ENCODE measurements at regions not wholly inside any gene's neighbourhood (a gene's known extent, or its start where the extent isn't known, plus 50 kb on each side); places are given as distances from the start of the nearest gene placed in this dataset.
"Not testable (repeated sequence)": the region's sequence is repeated elsewhere in the genome, so short reads cannot be mapped to it uniquely, and the experiment has no call there.

DNA sequence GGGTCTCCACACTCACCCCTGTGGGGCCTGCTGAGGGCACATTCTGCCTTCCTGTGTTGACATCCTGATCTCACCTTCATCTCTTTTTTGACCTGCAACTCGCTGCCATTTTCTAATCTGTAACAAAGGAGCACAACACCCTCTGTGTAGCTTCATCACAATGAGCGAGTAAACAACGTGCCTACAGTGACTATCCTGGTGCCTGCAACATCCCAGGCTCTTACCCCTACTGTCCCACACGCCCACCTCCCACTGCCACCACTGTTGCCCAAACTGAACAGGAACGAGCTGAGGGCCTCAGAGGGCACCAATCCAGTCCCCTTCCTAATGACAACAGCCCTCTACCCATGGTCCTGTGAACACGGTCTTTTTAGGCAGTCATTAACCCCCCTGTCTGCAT is 102.2 kb upstream of the GJB6 start:
- H3K4me1 ChIP-seq (replicated peaks in 1 of 2): peaks cover 0 to 3% of the 10 kb centered on the region in 2 donors
- H3K4me3 ChIP-seq: no peak overlapping the region
- no peak for ATAC-seq (replicated peaks in 6 of 8)
- no peak overlapping the region for H3K27ac ChIP-seq
- in situ Hi-C loops (cut with MboI; ENCODE audit: low pct_unique_long_range_greater_than_20kb in 2 of 9, low sequenced_read_pairs in 9 of 9, unreplicated experiment in 9 of 9): no loop called here
- 20 to 100% (median 89%) methylated on average over 1 to 4 of the region's 6 CpGs; no CpG with 5 or more reads in 2 of the 10 experiments for whole genome bisulfite sequencing, 10 experiments

- H3K4me3 ChIP-seq: no peak overlapping the region
- peak in 3 of 8 experiments; percentile 60 to 95 (median 78) for ATAC-seq (replicated peaks in 6 of 8)
- 0 to 70% (median 33%) methylated on average over 1 to 7 of the region's 7 CpGs; no CpG with 5 or more reads in 2 of the 10 experiments for WGBS, 10 experiments
- peaks cover 0 to 3% of the 10 kb centered on the region in 2 donors for H3K4me1 ChIP-seq (replicated peaks in 1 of 2)
- in situ Hi-C loops (cut with MboI; ENCODE audit: low pct_unique_long_range_greater_than_20kb in 2 of 9, low sequenced_read_pairs in 9 of 9, unreplicated experiment in 9 of 9): no loop called here
- no peak overlapping the region for H3K27ac ChIP-seq
These were observed 100.4 kb upstream of the GJB6 start for GRCh38 chr13:20332361-20333096.

DNA sequence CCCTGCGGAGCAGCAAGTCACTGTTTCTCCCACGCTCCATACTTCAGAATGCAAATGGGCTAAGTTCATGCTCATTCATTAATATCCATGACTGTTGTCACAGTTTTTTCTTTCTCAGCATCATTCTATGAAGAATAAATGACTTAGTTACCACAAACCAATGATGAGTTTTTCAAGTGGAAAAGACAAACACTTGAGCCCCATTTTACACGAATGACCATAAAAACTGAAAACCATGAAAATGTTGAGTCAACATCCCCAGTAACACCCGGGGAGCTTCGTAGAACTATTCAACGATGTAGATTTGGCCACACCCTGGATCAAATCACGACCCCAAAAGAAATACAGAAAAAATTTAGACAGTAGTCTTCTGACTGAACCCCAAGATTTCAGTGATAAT is 99.8 kb upstream of the GJB6 start:
- in situ Hi-C loops (cut with MboI; ENCODE audit: low pct_unique_long_range_greater_than_20kb in 2 of 9, low sequenced_read_pairs in 9 of 9, unreplicated experiment in 9 of 9): no loop called here
- H3K4me1 ChIP-seq (replicated peaks in 1 of 2): peaks cover 0 to 3% of the 10 kb centered on the region in 2 donors
- ATAC-seq (replicated peaks in 6 of 8): peak in 1 of 8 experiments; percentile 41
- H3K27ac ChIP-seq: no peak overlapping the region
- H3K4me3 ChIP-seq: no peak overlapping the region
- 34 to 89% (median 67%) methylated on average over 2 to 7 of the region's 7 CpGs for WGBS, 10 experiments

DNA sequence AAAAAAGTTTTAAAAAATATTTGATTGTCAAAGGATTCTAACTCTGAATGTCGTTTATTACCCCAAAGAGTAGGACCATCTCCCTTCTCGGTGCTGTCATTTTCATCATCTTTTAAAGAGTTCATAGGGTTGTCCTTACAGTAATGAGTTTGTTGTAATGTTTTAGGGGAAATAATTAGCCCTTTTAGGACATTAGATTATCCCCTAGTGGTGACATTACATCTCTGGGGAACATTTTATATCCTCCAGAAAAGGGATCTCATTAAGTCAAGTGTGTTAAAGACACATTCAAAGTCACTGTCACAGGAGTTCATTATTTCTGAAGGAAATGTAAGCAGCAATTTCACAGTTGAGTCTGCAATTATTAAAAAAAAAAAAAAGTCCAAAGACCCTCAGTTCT is 99.3 kb upstream of the GJB6 start:
- in situ Hi-C loops (cut with MboI; ENCODE audit: low pct_unique_long_range_greater_than_20kb in 2 of 9, low sequenced_read_pairs in 9 of 9, unreplicated experiment in 9 of 9): no loop called here
- WGBS, 10 experiments: 0 to 100% (median 64%) methylated on average over 1 to 2 of the region's 2 CpGs; no CpG with 5 or more reads in 4 of the 10 experiments
- Histone ChIP-seq H3K4me3 (no peak overlapping the region), H3K27ac (no peak overlapping the region), H3K4me1 (replicated peaks in 1 of 2) (peaks cover 0 to 3% of the 10 kb centered on the region in 2 donors)
- no peak for ATAC-seq (replicated peaks in 6 of 8)

GRCh38 chr13:20326809-20327208 is 94.7 kb upstream of the GJB6 start:
- no peak overlapping the region for H3K27ac ChIP-seq
- WGBS, 10 experiments: 58 to 100% (median 71%) methylated on average over 1 to 2 of the region's 3 CpGs; no CpG with 5 or more reads in 5 of the 10 experiments
- in situ Hi-C loops (cut with MboI; ENCODE audit: low pct_unique_long_range_greater_than_20kb in 2 of 9, low sequenced_read_pairs in 9 of 9, unreplicated experiment in 9 of 9): no loop called here
- no peaks in the 10 kb centered on the region for H3K4me1 ChIP-seq (replicated peaks in 1 of 2)
- ATAC-seq (replicated peaks in 6 of 8): no peak
- no peak overlapping the region for H3K4me3 ChIP-seq

DNA sequence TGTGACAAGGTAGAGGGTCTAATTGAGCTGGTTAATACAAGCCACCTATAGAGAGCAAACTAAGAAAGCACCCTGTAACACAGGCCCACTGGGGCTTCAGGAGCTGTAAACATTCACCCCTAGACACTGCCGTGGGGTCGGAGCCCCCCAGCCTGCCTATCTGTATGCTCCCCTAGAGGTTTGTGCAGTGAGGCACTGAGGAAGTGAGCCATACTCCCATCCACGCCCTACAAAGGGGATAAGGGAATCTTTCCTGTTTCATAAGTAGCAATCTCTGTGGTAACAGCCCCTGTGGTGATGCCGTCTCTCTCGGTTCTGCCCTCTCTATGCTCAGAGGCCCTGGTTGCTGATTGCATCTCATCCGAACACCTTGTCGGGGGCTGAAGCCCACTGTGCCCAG is 94.2 kb upstream of the GJB6 start:
- WGBS, 10 experiments: 37 to 100% (median 50%) methylated on average over 1 to 4 of the region's 7 CpGs; no CpG with 5 or more reads in 5 of the 10 experiments

DNA sequence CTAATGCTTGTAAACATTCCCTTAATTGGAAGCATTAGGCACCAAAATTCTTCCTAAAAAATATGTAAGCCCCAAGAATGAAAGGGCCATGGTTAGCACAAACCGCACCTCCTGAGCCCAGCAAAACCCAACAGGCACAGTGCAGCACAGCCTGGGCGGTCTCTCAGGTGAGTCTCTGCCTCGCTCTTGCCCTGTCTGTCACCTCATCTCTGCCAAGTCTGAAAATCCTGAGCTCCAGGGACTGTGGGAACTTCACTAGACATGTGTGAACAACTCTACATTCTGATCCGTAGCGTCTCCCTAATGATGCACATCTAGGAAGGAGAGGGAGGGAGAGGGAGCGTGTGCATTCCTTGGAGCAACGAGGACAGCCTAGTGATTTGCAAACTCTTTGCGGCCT is 88.8 kb upstream of the GJB6 start:
- 7 to 90% (median 54%) methylated on average over 2 to 7 of the region's 8 CpGs; no CpG with 5 or more reads in 3 of the 10 experiments for WGBS, 10 experiments
- Histone ChIP-seq H3K4me1 (replicated peaks in 1 of 2) (no peaks in the 10 kb centered on the region), H3K27ac (no peak overlapping the region), H3K4me3 (no peak overlapping the region)
- in situ Hi-C loops (cut with MboI; ENCODE audit: low pct_unique_long_range_greater_than_20kb in 2 of 9, low sequenced_read_pairs in 9 of 9, unreplicated experiment in 9 of 9): no loop called here
- no peak for ATAC-seq (replicated peaks in 6 of 8)

More for the DNA sequence above, 94.2 kb upstream of the GJB6 start:
- in situ Hi-C loops (cut with MboI; ENCODE audit: low pct_unique_long_range_greater_than_20kb in 2 of 9, low sequenced_read_pairs in 9 of 9, unreplicated experiment in 9 of 9): no loop called here
- ATAC-seq (replicated peaks in 6 of 8): no peak
- H3K4me1 ChIP-seq (replicated peaks in 1 of 2): no peaks in the 10 kb centered on the region
- no peak overlapping the region for H3K27ac ChIP-seq
- H3K4me3 ChIP-seq: no peak overlapping the region

- Histone ChIP-seq H3K4me3 (no peak overlapping the region), H3K27ac (no peak overlapping the region), H3K4me1 (replicated peaks in 1 of 2) (no peaks in the 10 kb centered on the region)
- 71 to 97% (median 86%) methylated on average over 1 to 5 of the region's 5 CpGs; no CpG with 5 or more reads in 1 of the 10 experiments for whole genome bisulfite sequencing, 10 experiments
- ATAC-seq (replicated peaks in 6 of 8): no peak
- in situ Hi-C loops (cut with MboI; ENCODE audit: low pct_unique_long_range_greater_than_20kb in 2 of 9, low sequenced_read_pairs in 9 of 9, unreplicated experiment in 9 of 9): no loop called here
These were observed 81.8 kb upstream of the GJB6 start for GRCh38 chr13:20313896-20314295.

- no peak for ATAC-seq (replicated peaks in 6 of 8)
- in situ Hi-C loops (cut with MboI; ENCODE audit: low pct_unique_long_range_greater_than_20kb in 2 of 9, low sequenced_read_pairs in 9 of 9, unreplicated experiment in 9 of 9): no loop called here
- Histone ChIP-seq H3K4me3 (no peak overlapping the region), H3K4me1 (replicated peaks in 1 of 2) (no peaks in the 10 kb centered on the region), H3K27ac (no peak overlapping the region)
- whole genome bisulfite sequencing, 10 experiments: 40 to 100% (median 75%) methylated on average over 1 to 5 of the region's 5 CpGs; no CpG with 5 or more reads in 3 of the 10 experiments
These were observed 80.2 kb upstream of the GJB6 start for GRCh38 chr13:20312292-20312691.

- in situ Hi-C loops (cut with MboI; ENCODE audit: low pct_unique_long_range_greater_than_20kb in 2 of 9, low sequenced_read_pairs in 9 of 9, unreplicated experiment in 9 of 9): no loop called here
- H3K27ac ChIP-seq: no peak overlapping the region
- no peak overlapping the region for H3K4me3 ChIP-seq
- 14 to 71% (median 40%) methylated on average over 1 to 2 of the region's 2 CpGs; no CpG with 5 or more reads in 3 of the 10 experiments for WGBS, 10 experiments
- H3K4me1 ChIP-seq (replicated peaks in 1 of 2): no peaks in the 10 kb centered on the region
- peak in 1 of 8 experiments; percentile 59 for ATAC-seq (replicated peaks in 6 of 8)
These were observed 79.5 kb upstream of the GJB6 start for GRCh38 chr13:20311596-20311995.

DNA sequence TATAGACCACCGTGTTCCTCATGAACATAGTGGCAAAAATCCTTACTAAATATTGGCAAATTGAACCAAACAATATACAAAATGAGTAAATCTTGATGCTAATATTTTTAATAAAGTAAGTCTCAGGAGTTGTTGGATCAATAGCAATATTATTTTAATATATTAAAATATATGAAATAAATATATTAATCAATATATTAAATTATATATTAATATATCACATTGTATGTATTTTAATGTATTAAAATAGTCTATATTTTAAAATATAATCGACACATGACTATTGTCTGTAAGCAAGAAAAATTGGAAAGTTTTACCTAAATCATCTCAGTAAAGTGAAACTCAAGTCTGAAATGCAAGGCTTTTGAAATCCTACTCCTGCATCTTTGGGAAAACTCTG is 78.9 kb upstream of the GJB6 start:
- Histone ChIP-seq H3K4me3 (no peak overlapping the region), H3K27ac (no peak overlapping the region), H3K4me1 (replicated peaks in 1 of 2) (no peaks in the 10 kb centered on the region)
- in situ Hi-C loops (cut with MboI; ENCODE audit: low pct_unique_long_range_greater_than_20kb in 2 of 9, low sequenced_read_pairs in 9 of 9, unreplicated experiment in 9 of 9): no loop called here
- ATAC-seq (replicated peaks in 6 of 8): no peak
- 40 to 100% (median 81%) methylated on average over 1 to 2 of the region's 2 CpGs; no CpG with 5 or more reads in 1 of the 10 experiments for WGBS, 10 experiments

DNA sequence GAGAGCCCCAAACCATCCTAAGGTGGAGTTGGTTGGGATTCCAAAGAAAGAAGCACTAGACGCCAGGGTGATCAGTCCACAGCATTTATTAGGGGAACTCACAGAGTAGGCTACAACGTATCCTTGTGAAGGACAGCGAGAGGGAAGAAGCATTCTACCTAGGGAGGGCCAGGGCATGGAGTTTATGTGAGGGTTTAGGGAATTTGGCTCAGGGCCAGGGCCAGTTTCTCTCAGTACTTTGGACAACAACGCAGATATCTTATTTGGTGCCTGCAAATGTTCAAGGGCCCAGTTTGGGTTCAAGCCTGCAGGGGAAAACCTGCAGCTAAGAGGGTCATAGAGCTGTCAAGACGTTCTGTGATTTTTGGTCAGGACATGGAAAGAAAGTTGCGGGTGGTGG is 73.9 kb upstream of the GJB6 start:
- Histone ChIP-seq H3K4me3 (no peak overlapping the region), H3K4me1 (replicated peaks in 1 of 2) (no peaks in the 10 kb centered on the region), H3K27ac (no peak overlapping the region)
- 0 to 100% (median 85%) methylated on average over 1 to 6 of the region's 6 CpGs; no CpG with 5 or more reads in 2 of the 10 experiments for WGBS, 10 experiments
- in situ Hi-C loops (cut with MboI; ENCODE audit: low pct_unique_long_range_greater_than_20kb in 2 of 9, low sequenced_read_pairs in 9 of 9, unreplicated experiment in 9 of 9): no loop called here
- ATAC-seq (replicated peaks in 6 of 8): no peak

DNA sequence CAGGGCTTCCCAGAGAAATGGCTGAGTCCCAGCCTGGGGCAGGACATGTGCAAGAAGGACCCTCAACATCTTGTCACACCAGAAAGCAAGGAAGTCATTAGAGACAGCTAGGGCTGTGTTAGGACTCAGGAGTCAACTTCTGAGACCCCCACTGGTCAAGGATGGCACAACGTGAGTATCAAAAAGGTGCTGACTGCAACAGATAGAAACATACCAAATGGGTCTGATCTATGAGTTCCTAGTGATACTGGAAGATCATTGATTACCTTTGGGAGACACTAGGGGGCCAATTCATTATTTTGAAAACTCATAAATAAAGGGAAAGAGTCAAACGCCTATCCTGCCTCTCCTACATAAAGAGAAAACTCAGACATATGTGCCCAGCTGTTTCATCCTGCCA is 73.5 kb upstream of the GJB6 start:
- 0 to 73% (median 31%) methylated on average over 1 to 2 of the region's 2 CpGs; no CpG with 5 or more reads in 2 of the 10 experiments for WGBS, 10 experiments
- in situ Hi-C loops (cut with MboI; ENCODE audit: low pct_unique_long_range_greater_than_20kb in 2 of 9, low sequenced_read_pairs in 9 of 9, unreplicated experiment in 9 of 9): no loop called here
- no peak for ATAC-seq (replicated peaks in 6 of 8)
- Histone ChIP-seq H3K4me1 (replicated peaks in 1 of 2) (no peaks in the 10 kb centered on the region), H3K27ac (no peak overlapping the region), H3K4me3 (no peak overlapping the region)

DNA sequence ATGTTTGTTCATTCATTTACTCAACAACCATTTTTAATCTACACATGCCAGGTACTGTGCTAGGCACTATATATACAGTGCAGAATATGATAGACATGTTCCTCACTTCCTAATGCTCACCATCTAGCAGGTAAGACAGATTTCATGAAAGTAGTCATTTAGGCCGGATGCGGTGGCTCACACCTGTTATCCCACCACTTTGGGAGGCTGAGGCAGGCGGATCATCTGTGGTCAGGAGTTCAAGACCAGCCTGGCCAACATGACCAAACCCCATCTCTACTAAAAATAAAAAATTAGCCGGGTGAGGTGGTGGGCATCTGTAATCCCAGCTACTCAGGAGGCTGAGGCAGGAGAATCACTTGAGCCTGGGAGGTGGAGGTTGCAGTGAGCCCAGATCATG is 71.9 kb upstream of the GJB6 start:
- H3K4me1 ChIP-seq (replicated peaks in 1 of 2); H3K27ac ChIP-seq; in situ Hi-C loops (cut with MboI; ENCODE audit: low pct_unique_long_range_greater_than_20kb in 2 of 9, low sequenced_read_pairs in 9 of 9, unreplicated experiment in 9 of 9); H3K4me3 ChIP-seq; ATAC-seq (replicated peaks in 6 of 8): not testable (repeated sequence)
- 0 to 100% (median 93%) methylated on average over 1 to 4 of the region's 4 CpGs; no CpG with 5 or more reads in 5 of the 10 experiments for WGBS, 10 experiments

Measured in motor neuron (in vitro differentiated cells).